Fibroblast of lung (primary cell): ENCODE measurements at regions not wholly inside any gene's neighbourhood (a gene's known extent, or its start where the extent isn't known, plus 50 kb on each side); places are given as distances from the start of the nearest gene placed in this dataset.

Experiments used
- CTCF ChIP-seq, 2 donors: IDR thresholded peaks in 1 of 2; conservative IDR thresholded peaks in 1 of 2; 1 replicate in 1 of 2; 2 replicates in 1 of 2; pipeline ENCODE4 v1.5.1; 2011 to 2012; ENCODE audit warnings: low read length in 2 of 2, control low read depth in 1 of 2, inconsistent platforms in 1 of 2, low read depth in 1 of 2, mild to moderate bottlenecking in 1 of 2
- EZH2 ChIP-seq: IDR thresholded peaks from 2 replicates; pipeline ENCODE4 v1.5.1; 2012; ENCODE audit warnings: low read length, control low read depth, mild to moderate bottlenecking; ENCODE audit errors: missing control alignments

GRCh38 chr4:63218856-63219255 is 1190.4 kb downstream of the TECRL start:
- no peak for TF ChIP-seq EZH2
- TF ChIP-seq CTCF (conservative IDR thresholded peaks at IDR 0.05 in 1 of 2, IDR thresholded peaks at IDR 0.05 in 1 of 2; ENCODE audit: low read depth in 1 of 2, low read length in 2 of 2) = no peak
